Nephron (organoid): ENCODE measurements at regions not wholly inside any gene's neighbourhood (a gene's known extent, or its start where the extent isn't known, plus 50 kb on each side); places are given as distances from the start of the nearest gene placed in this dataset.

Source experiments
- H3K27ac Mint-ChIP-seq, 3 experiments: 2 replicates each; pipeline ENCODE4 v1.8.0; 2020; ENCODE audit warnings: mixed read lengths in 3 of 3, mild to moderate bottlenecking in 2 of 3, moderate library complexity in 1 of 3
- H3K27me3 Mint-ChIP-seq: 2 replicates; pipeline ENCODE4 v1.8.0; 2021; ENCODE audit warnings: low read depth, mild to moderate bottlenecking, moderate library complexity, mixed read lengths
- H3K36me3 Mint-ChIP-seq: 2 replicates; pipeline ENCODE4 v1.8.0; 2020; ENCODE audit warnings: low read depth, mixed read lengths
- H3K4me1 Mint-ChIP-seq: 2 replicates; pipeline ENCODE4 v1.8.0; 2020; ENCODE audit warnings: mixed read lengths
- H3K4me3 Mint-ChIP-seq, 3 experiments: 2 replicates each; pipeline ENCODE4 v1.8.0; 2020; ENCODE audit warnings: mild to moderate bottlenecking in 3 of 3, mixed read lengths in 3 of 3, moderate library complexity in 2 of 3
- H3K9me3 Mint-ChIP-seq: 2 replicates; pipeline ENCODE4 v1.8.0; 2020; ENCODE audit warnings: mixed read lengths
- TF ChIP-seq, protein P1 (sequence below), 3 experiments: fragments of 200-600 bp; sonication (generic); IDR thresholded peaks; one replicate each; pipeline ENCODE4 v1.5.0; 2021; ENCODE audit warnings: antibody characterized with exemption in 3 of 3; ENCODE audit not compliant: unreplicated experiment in 3 of 3

DNA sequence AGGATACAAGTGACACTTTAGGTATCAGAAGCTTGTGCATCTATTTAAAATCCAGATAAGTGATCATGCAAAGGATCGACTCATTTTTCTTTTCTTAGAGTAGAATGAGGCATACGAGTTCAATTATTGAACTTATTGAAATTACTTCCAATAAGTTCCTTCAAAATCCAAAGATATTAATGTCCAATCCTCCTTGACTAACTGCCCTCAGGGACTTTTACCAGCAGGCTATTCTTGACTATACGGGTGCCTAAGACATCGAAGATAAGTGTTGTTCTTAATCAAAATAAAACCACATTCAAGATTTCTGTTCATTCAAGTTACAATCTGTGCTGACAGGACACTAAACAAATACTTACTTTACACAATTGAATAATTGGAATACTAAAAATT lies 74.5 kb upstream of the SP4 start:
- TF ChIP-seq, protein P1, sequence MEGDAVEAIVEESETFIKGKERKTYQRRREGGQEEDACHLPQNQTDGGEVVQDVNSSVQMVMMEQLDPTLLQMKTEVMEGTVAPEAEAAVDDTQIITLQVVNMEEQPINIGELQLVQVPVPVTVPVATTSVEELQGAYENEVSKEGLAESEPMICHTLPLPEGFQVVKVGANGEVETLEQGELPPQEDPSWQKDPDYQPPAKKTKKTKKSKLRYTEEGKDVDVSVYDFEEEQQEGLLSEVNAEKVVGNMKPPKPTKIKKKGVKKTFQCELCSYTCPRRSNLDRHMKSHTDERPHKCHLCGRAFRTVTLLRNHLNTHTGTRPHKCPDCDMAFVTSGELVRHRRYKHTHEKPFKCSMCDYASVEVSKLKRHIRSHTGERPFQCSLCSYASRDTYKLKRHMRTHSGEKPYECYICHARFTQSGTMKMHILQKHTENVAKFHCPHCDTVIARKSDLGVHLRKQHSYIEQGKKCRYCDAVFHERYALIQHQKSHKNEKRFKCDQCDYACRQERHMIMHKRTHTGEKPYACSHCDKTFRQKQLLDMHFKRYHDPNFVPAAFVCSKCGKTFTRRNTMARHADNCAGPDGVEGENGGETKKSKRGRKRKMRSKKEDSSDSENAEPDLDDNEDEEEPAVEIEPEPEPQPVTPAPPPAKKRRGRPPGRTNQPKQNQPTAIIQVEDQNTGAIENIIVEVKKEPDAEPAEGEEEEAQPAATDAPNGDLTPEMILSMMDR (IDR thresholded peaks at IDR 0.05; ENCODE audit: unreplicated experiment in 3 of 3) = no peak
- no peaks in the 10 kb centered on the region for H3K36me3 Mint-ChIP-seq
- H3K27ac Mint-ChIP-seq = no peak overlapping the region
- no peaks in the 10 kb centered on the region for H3K9me3 Mint-ChIP-seq
- H3K27me3 Mint-ChIP-seq = no peaks in the 10 kb centered on the region
- H3K4me3 Mint-ChIP-seq = no peak overlapping the region
- H3K4me1 Mint-ChIP-seq = no peaks in the 10 kb centered on the region

DNA sequence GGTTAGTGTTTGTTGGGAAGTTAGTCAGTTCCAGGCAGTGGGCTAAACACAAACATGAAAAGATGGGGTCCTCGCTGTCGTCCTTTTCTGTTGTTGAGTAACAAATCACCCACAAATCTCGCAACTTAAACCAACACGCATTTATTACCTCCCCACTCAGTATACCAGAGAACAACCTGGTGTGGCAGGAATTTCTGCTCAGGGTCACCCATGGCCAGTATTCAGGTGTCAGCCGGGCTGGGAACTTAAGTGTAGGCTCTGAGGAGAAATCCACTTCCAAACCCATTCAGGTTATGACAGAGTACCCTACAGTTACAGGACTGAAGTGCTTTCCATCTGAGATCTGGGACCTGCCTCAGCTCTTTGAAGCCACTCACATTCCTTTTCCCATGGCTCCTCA lies 73.6 kb upstream of the SP4 start:
- H3K27ac Mint-ChIP-seq = no peak overlapping the region
- TF ChIP-seq, protein P1 (IDR thresholded peaks at IDR 0.05; ENCODE audit: unreplicated experiment in 3 of 3) = no peak
- H3K9me3 Mint-ChIP-seq = no peaks in the 10 kb centered on the region
- no peaks in the 10 kb centered on the region for H3K27me3 Mint-ChIP-seq
- H3K4me3 Mint-ChIP-seq = no peak overlapping the region
- H3K36me3 Mint-ChIP-seq = no peaks in the 10 kb centered on the region
- H3K4me1 Mint-ChIP-seq = no peaks in the 10 kb centered on the region

- H3K4me1 Mint-ChIP-seq = no peaks in the 10 kb centered on the region
- H3K27ac Mint-ChIP-seq = no peak overlapping the region
- no peaks in the 10 kb centered on the region for H3K36me3 Mint-ChIP-seq
- H3K27me3 Mint-ChIP-seq = no peaks in the 10 kb centered on the region
- H3K4me3 Mint-ChIP-seq = no peak overlapping the region
- TF ChIP-seq, protein P1 (IDR thresholded peaks at IDR 0.05; ENCODE audit: unreplicated experiment in 3 of 3) = no peak
- H3K9me3 Mint-ChIP-seq = no peaks in the 10 kb centered on the region
These were observed 72.4 kb upstream of the SP4 start for GRCh38 chr7:21355406-21355874.

- no peaks in the 10 kb centered on the region for H3K36me3 Mint-ChIP-seq
- no peaks in the 10 kb centered on the region for H3K4me1 Mint-ChIP-seq
- no peak overlapping the region for H3K4me3 Mint-ChIP-seq
- no peaks in the 10 kb centered on the region for H3K27me3 Mint-ChIP-seq
- no peak overlapping the region for H3K27ac Mint-ChIP-seq
- TF ChIP-seq, protein P1 (IDR thresholded peaks at IDR 0.05; ENCODE audit: unreplicated experiment in 3 of 3) = no peak
- no peaks in the 10 kb centered on the region for H3K9me3 Mint-ChIP-seq
These were observed 71.3 kb upstream of the SP4 start for GRCh38 chr7:21356616-21357015.

- TF ChIP-seq, protein P1 (IDR thresholded peaks at IDR 0.05; ENCODE audit: unreplicated experiment in 3 of 3) = no peak
- no peaks in the 10 kb centered on the region for H3K27me3 Mint-ChIP-seq
- no peak overlapping the region for H3K4me3 Mint-ChIP-seq
- H3K4me1 Mint-ChIP-seq = no peaks in the 10 kb centered on the region
- H3K36me3 Mint-ChIP-seq = no peaks in the 10 kb centered on the region
- H3K9me3 Mint-ChIP-seq = no peaks in the 10 kb centered on the region
- no peak overlapping the region for H3K27ac Mint-ChIP-seq
These were observed 70.5 kb upstream of the SP4 start for GRCh38 chr7:21357151-21358097.

DNA sequence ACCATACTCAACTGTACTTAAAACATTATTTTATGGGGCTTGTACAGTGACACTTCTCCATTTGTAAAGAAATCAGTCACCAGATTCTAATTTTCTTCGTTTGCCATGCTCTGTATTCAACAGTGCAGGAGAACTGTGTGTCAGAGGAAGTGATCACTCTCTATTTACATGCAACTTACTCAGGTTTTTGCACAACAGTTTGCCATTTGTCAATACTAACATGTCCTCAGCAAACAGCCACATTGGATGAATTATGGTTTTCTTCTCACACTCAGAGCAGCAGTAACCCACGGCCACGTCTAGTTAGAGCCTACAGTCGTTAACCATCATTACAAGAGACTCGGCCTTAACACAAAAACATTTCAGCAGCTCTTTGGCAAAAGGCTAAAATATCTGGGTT lies 69.2 kb upstream of the SP4 start:
- Mint-ChIP-seq H3K4me3 (no peak overlapping the region), H3K9me3 (no peaks in the 10 kb centered on the region), H3K27me3 (no peaks in the 10 kb centered on the region), H3K36me3 (no peaks in the 10 kb centered on the region), H3K27ac (no peak overlapping the region), H3K4me1 (no peaks in the 10 kb centered on the region)
- TF ChIP-seq, protein P1 (IDR thresholded peaks at IDR 0.05; ENCODE audit: unreplicated experiment in 3 of 3) = no peak
